Ishikawa (cell line): ENCODE measurements at regions not wholly inside any gene's neighbourhood (a gene's known extent, or its start where the extent isn't known, plus 50 kb on each side); places are given as distances from the start of the nearest gene placed in this dataset.

ENCODE experiments used
- CEBPB ChIP-seq: IDR thresholded peaks from 2 replicates; pipeline ENCODE4 v1.6.1; 2012
- CREB1 ChIP-seq: IDR thresholded peaks from 2 replicates; pipeline ENCODE4 v1.6.1; 2012; ENCODE audit warnings: low read depth
- EGR1 ChIP-seq: IDR thresholded peaks from 2 replicates; pipeline ENCODE4 v1.6.1; 2012
- EP300 ChIP-seq: IDR thresholded peaks from 2 replicates; pipeline ENCODE4 v1.6.1; 2012; ENCODE audit warnings: borderline replicate concordance
- FOXM1 ChIP-seq: IDR thresholded peaks from 2 replicates; pipeline ENCODE4 v1.6.1; 2012; ENCODE audit warnings: low read depth, borderline replicate concordance
- MAX ChIP-seq: IDR thresholded peaks from 2 replicates; pipeline ENCODE4 v1.6.1; 2012
- NFIC ChIP-seq: IDR thresholded peaks from 2 replicates; pipeline ENCODE4 v1.6.1; 2012
- RAD21 ChIP-seq: IDR thresholded peaks from 2 replicates; pipeline ENCODE4 v1.6.1; 2012; ENCODE audit warnings: low read depth
- REST ChIP-seq: IDR thresholded peaks from 2 replicates; pipeline ENCODE4 v1.6.1; 2012; ENCODE audit warnings: low read depth, mild to moderate bottlenecking
- TAF1 ChIP-seq: IDR thresholded peaks from 2 replicates; pipeline ENCODE4 v1.6.1; 2012; ENCODE audit warnings: low read depth, mild to moderate bottlenecking
- TCF12 ChIP-seq: IDR thresholded peaks from 2 replicates; pipeline ENCODE4 v1.6.1; 2012; ENCODE audit warnings: low read depth
- TEAD4 ChIP-seq: IDR thresholded peaks from 2 replicates; pipeline ENCODE4 v1.6.1; 2012
- USF1 ChIP-seq: IDR thresholded peaks from 2 replicates; pipeline ENCODE4 v1.6.1; 2012
- YY1 ChIP-seq: IDR thresholded peaks from 2 replicates; pipeline ENCODE4 v1.6.1; 2012; ENCODE audit warnings: low read depth
- ZBTB7A ChIP-seq: IDR thresholded peaks from 2 replicates; pipeline ENCODE4 v1.6.1; 2012; ENCODE audit warnings: low read depth

- TF ChIP-seq ZBTB7A (no peak), YY1 (no peak), EP300 (no peak), REST (no peak), TCF12 (no peak), FOXM1 (no peak), TEAD4 (no peak), CEBPB (no peak), EGR1 (no peak), RAD21 (no peak), NFIC (no peak), TAF1 (no peak), MAX (no peak), USF1 (no peak), CREB1 (no peak)
Observed at GRCh38 chr9:79939819-79940218, 368.1 kb downstream of the TLE4 start.

GRCh38 chr9:79936336-79936735 lies 364.6 kb downstream of the TLE4 start:
- TF ChIP-seq TAF1 (no peak), CEBPB (no peak), MAX (no peak), FOXM1 (no peak), REST (no peak), EGR1 (no peak), YY1 (no peak)

- no peak for TF ChIP-seq NFIC
- no peak for TF ChIP-seq ZBTB7A
- no peak for TF ChIP-seq EGR1
- no peak for TF ChIP-seq EP300
- TF ChIP-seq TEAD4: no peak
- TF ChIP-seq USF1: no peak
- no peak for TF ChIP-seq FOXM1
- TF ChIP-seq YY1: no peak
- TF ChIP-seq TAF1: no peak
- TF ChIP-seq REST: no peak
- TF ChIP-seq MAX: no peak
- no peak for TF ChIP-seq RAD21
- TF ChIP-seq CEBPB: no peak
- no peak for TF ChIP-seq CREB1
- no peak for TF ChIP-seq TCF12
Observed at GRCh38 chr9:79929285-79929684, 357.5 kb downstream of the TLE4 start.

GRCh38 chr9:79928661-79929223 lies 357.0 kb downstream of the TLE4 start:
- TF ChIP-seq EGR1 (no peak), FOXM1 (no peak), USF1 (no peak), TCF12 (no peak), EP300 (no peak), TAF1 (no peak), CREB1 (no peak), ZBTB7A (no peak), YY1 (no peak)
